MM.1S (cell line): ENCODE measurements at regions not wholly inside any gene's neighbourhood (a gene's known extent, or its start where the extent isn't known, plus 50 kb on each side); places are given as distances from the start of the nearest gene placed in this dataset.

ENCODE experiments used
- CTCF ChIP-seq: fragments of 300-600 bp; sonication (generic); IDR thresholded peaks from 2 replicates; pipeline ENCODE4 v1.5.1; 2016; ENCODE audit warnings: antibody characterized with exemption, low read length, mixed read lengths
- EZH2 ChIP-seq: fragments of 300-600 bp; sonication (generic); optimal IDR thresholded peaks from 2 replicates; pipeline ENCODE3; 2017; ENCODE audit warnings: low read depth, mild to moderate bottlenecking, antibody characterized with exemption, low read length, mixed read lengths

GRCh38 chr4:112847781-112848180 is 201.7 kb upstream of the ANK2 start:
- TF ChIP-seq CTCF (no peak), EZH2 (no peak)
